ENCODE measurements at regions not wholly inside any gene's neighbourhood (a gene's known extent, or its start where the extent isn't known, plus 50 kb on each side); places are given as distances from the start of the nearest gene placed in this dataset.
"Not testable (repeated sequence)": the region's sequence is repeated elsewhere in the genome, so short reads cannot be mapped to it uniquely, and the experiment has no call there.

GRCh38 chr4:106796876-106797275 is 239.2 kb downstream of the DKK2 start:
- Histone ChIP-seq H3K27me3 (ENCODE audit: insufficient read depth, low read length) (no peaks in the 10 kb centered on the region), H3K4me2 (ENCODE audit: insufficient read depth, low read length) (no peak overlapping the region), H3K9me3 (ENCODE audit: low read depth, low read length) (no peaks in the 10 kb centered on the region), H3K27ac (ENCODE audit: low read depth, low read length) (no peak overlapping the region), H4K20me1 (ENCODE audit: insufficient read depth, low read length) (no peaks in the 10 kb centered on the region), H3K4me1 (ENCODE audit: insufficient read depth, low read length) (no peaks in the 10 kb centered on the region), H3K79me2 (ENCODE audit: insufficient read depth, low read length) (no peaks in the 10 kb centered on the region), H2AFZ (ENCODE audit: low read length) (no peak overlapping the region), H3K36me3 (ENCODE audit: insufficient read depth, low read length) (no peaks in the 10 kb centered on the region), H3K4me3 (ENCODE audit: insufficient read depth, low read length) (no peak overlapping the region)
- DNase-seq (ENCODE audit: insufficient read length, low spot score, missing footprints), result no peak
- TF ChIP-seq CTCF (IDR thresholded peaks at IDR 0.05; ENCODE audit: extremely low read depth, low read depth, low read length), result no peak

GRCh38 chr4:106795326-106795725 is 240.8 kb downstream of the DKK2 start:
- no peak overlapping the region for H3K4me3 ChIP-seq (ENCODE audit: insufficient read depth, low read length)
- H3K36me3 ChIP-seq (ENCODE audit: insufficient read depth, low read length), result no peaks in the 10 kb centered on the region
- no peaks in the 10 kb centered on the region for H3K4me1 ChIP-seq (ENCODE audit: insufficient read depth, low read length)
- H2AFZ ChIP-seq (ENCODE audit: low read length), result no peak overlapping the region
- H3K27me3 ChIP-seq (ENCODE audit: insufficient read depth, low read length), result no peaks in the 10 kb centered on the region
- no peaks in the 10 kb centered on the region for H4K20me1 ChIP-seq (ENCODE audit: insufficient read depth, low read length)
- no peak for DNase-seq (ENCODE audit: insufficient read length, low spot score, missing footprints)
- H3K79me2 ChIP-seq (ENCODE audit: insufficient read depth, low read length), result no peaks in the 10 kb centered on the region
- H3K9me3 ChIP-seq (ENCODE audit: low read depth, low read length), result no peaks in the 10 kb centered on the region
- TF ChIP-seq CTCF (IDR thresholded peaks at IDR 0.05; ENCODE audit: extremely low read depth, low read depth, low read length), result no peak
- H3K4me2 ChIP-seq (ENCODE audit: insufficient read depth, low read length), result no peak overlapping the region
- no peak overlapping the region for H3K27ac ChIP-seq (ENCODE audit: low read depth, low read length)

GRCh38 chr4:106793933-106794332 is 242.2 kb downstream of the DKK2 start:
- Histone ChIP-seq H3K9me3 (ENCODE audit: low read depth, low read length) (no peaks in the 10 kb centered on the region), H3K4me1 (ENCODE audit: insufficient read depth, low read length) (no peaks in the 10 kb centered on the region), H4K20me1 (ENCODE audit: insufficient read depth, low read length) (no peaks in the 10 kb centered on the region), H3K79me2 (ENCODE audit: insufficient read depth, low read length) (no peaks in the 10 kb centered on the region), H2AFZ (ENCODE audit: low read length) (no peak overlapping the region), H3K27ac (ENCODE audit: low read depth, low read length) (no peak overlapping the region), H3K36me3 (ENCODE audit: insufficient read depth, low read length) (no peaks in the 10 kb centered on the region), H3K4me3 (ENCODE audit: insufficient read depth, low read length) (no peak overlapping the region), H3K4me2 (ENCODE audit: insufficient read depth, low read length) (no peak overlapping the region), H3K27me3 (ENCODE audit: insufficient read depth, low read length) (no peaks in the 10 kb centered on the region)
- DNase-seq (ENCODE audit: insufficient read length, low spot score, missing footprints), result no peak
- TF ChIP-seq CTCF (IDR thresholded peaks at IDR 0.05; ENCODE audit: extremely low read depth, low read depth, low read length), result no peak

DNA sequence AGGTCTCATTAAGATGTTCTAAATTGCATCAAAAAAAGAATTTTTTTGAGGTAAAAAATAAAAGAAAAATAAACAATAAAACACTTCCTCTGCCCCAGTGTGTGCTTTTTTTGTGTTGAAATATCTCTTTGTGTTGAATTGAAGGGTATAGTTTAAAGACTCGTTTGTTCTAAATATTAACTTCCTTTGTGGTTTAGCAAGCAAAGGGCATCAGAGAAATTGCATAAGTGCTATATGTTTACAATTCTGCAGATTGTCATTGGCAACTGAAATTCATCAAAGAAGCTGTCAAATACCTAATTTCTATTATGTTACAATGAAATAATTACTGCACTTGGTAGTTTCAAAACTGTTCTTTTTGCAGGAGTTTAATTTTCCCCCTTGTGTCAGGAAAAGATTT is 260.5 kb downstream of the DKK2 start:
- Histone ChIP-seq H3K4me1 (ENCODE audit: insufficient read depth, low read length) (no peaks in the 10 kb centered on the region), H3K27me3 (ENCODE audit: insufficient read depth, low read length) (no peaks in the 10 kb centered on the region), H3K36me3 (ENCODE audit: insufficient read depth, low read length) (no peaks in the 10 kb centered on the region), H3K4me3 (ENCODE audit: insufficient read depth, low read length) (no peak overlapping the region), H2AFZ (ENCODE audit: low read length) (no peak overlapping the region), H4K20me1 (ENCODE audit: insufficient read depth, low read length) (no peaks in the 10 kb centered on the region), H3K4me2 (ENCODE audit: insufficient read depth, low read length) (no peak overlapping the region), H3K27ac (ENCODE audit: low read depth, low read length) (no peak overlapping the region), H3K9me3 (ENCODE audit: low read depth, low read length) (no peaks in the 10 kb centered on the region), H3K79me2 (ENCODE audit: insufficient read depth, low read length) (no peaks in the 10 kb centered on the region)
- no peak for DNase-seq (ENCODE audit: insufficient read length, low spot score, missing footprints)
- TF ChIP-seq CTCF (IDR thresholded peaks at IDR 0.05; ENCODE audit: extremely low read depth, low read depth, low read length), result no peak

- H3K79me2 ChIP-seq (ENCODE audit: insufficient read depth, low read length); H3K4me3 ChIP-seq (ENCODE audit: insufficient read depth, low read length); DNase-seq (ENCODE audit: insufficient read length, low spot score, missing footprints); H3K4me1 ChIP-seq (ENCODE audit: insufficient read depth, low read length); H3K4me2 ChIP-seq (ENCODE audit: insufficient read depth, low read length); H2AFZ ChIP-seq (ENCODE audit: low read length); H3K36me3 ChIP-seq (ENCODE audit: insufficient read depth, low read length); H3K9me3 ChIP-seq (ENCODE audit: low read depth, low read length); H4K20me1 ChIP-seq (ENCODE audit: insufficient read depth, low read length); H3K27ac ChIP-seq (ENCODE audit: low read depth, low read length); H3K27me3 ChIP-seq (ENCODE audit: insufficient read depth, low read length): not testable (repeated sequence)
Measured at GRCh38 chr4:106774055-106774454, 262.1 kb downstream of the DKK2 start.

All from osteoblast (primary cell).